ENCODE measurements at regions not wholly inside any gene's neighbourhood (a gene's known extent, or its start where the extent isn't known, plus 50 kb on each side); places are given as distances from the start of the nearest gene placed in this dataset.

DNA sequence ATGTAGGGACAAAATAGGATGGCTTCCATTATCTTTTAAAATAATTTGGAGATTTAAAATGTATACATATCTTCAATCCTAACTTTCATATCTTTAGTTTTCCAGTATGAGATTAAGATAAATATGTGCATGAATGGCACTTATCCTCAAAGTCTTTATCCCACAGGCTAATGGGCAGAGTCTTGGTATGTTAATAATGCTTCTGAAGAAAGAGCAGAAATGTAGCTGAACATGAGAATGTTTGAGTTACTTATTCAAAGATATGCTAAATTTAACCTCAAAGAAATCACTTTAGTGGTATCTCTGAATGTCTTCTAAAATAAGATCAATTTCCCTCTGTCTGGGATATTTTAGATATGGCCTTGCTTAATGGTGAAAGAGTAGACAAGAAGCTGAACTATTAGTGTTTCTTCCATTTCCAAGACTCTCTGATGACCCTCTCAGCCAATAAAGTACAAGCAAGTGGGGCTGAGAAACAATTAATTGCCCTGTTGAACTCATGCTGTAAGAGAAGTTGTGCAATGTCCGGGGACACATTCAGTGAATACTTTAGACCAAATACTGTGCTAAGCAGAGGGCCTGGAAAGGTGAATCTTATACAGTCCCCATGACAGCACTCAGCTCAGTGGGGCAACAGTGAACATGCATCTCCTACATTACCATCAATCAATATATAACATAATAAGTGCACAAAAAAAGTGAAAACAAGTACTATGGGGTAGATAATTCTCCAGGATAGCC, 50.0 kb upstream of the ADAMTSL1 start:
- CTCF ChIA-PET: no interaction called here

More for the DNA sequence above, 50.0 kb upstream of the ADAMTSL1 start:
- H3K4me3 ChIP-seq (ENCODE audit: low read depth, low read length): no peak overlapping the region
- no peaks in the 10 kb centered on the region for H3K4me1 ChIP-seq
- H3K27me3 ChIP-seq (replicated peaks; ENCODE audit: control insufficient read depth, insufficient read depth, low read length): no peaks in the 10 kb centered on the region
- Mint-ChIP-seq H3K4me3 (ENCODE audit: unreplicated experiment) (no peak overlapping the region), H3K27ac (ENCODE audit: unreplicated experiment) (no peak overlapping the region), H3K36me3 (ENCODE audit: insufficient read depth, unreplicated experiment) (no peaks in the 10 kb centered on the region), H3K9me3 (ENCODE audit: unreplicated experiment) (no peaks in the 10 kb centered on the region), H3K27me3 (ENCODE audit: insufficient read depth, unreplicated experiment) (peaks cover 7% of the 10 kb centered on the region), H3K4me1 (ENCODE audit: low read depth, unreplicated experiment) (no peaks in the 10 kb centered on the region)
- H3K36me3 ChIP-seq (ENCODE audit: control insufficient read depth, insufficient read depth, low read length): no peaks in the 10 kb centered on the region
- H3K9me3 ChIP-seq: no peaks in the 10 kb centered on the region
- TF ChIP-seq, protein P1, sequence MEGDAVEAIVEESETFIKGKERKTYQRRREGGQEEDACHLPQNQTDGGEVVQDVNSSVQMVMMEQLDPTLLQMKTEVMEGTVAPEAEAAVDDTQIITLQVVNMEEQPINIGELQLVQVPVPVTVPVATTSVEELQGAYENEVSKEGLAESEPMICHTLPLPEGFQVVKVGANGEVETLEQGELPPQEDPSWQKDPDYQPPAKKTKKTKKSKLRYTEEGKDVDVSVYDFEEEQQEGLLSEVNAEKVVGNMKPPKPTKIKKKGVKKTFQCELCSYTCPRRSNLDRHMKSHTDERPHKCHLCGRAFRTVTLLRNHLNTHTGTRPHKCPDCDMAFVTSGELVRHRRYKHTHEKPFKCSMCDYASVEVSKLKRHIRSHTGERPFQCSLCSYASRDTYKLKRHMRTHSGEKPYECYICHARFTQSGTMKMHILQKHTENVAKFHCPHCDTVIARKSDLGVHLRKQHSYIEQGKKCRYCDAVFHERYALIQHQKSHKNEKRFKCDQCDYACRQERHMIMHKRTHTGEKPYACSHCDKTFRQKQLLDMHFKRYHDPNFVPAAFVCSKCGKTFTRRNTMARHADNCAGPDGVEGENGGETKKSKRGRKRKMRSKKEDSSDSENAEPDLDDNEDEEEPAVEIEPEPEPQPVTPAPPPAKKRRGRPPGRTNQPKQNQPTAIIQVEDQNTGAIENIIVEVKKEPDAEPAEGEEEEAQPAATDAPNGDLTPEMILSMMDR (IDR thresholded peaks at IDR 0.05; ENCODE audit: insufficient read depth in 1 of 2, low read depth in 1 of 2, low read length in 1 of 2, severe bottlenecking in 1 of 2, unreplicated experiment in 1 of 2): no peak
- POLR2A ChIA-PET: no interaction called here
- intact Hi-C loops (cut with micrococcal nuclease; ENCODE audit: unreplicated experiment): no loop called here
- DNase-seq: no peak
- BruUV-seq (replicated peaks): no TSS peak
